ENCODE measurements at regions not wholly inside any gene's neighbourhood (a gene's known extent, or its start where the extent isn't known, plus 50 kb on each side); places are given as distances from the start of the nearest gene placed in this dataset.
"Not testable (repeated sequence)": the region's sequence is repeated elsewhere in the genome, so short reads cannot be mapped to it uniquely, and the experiment has no call there.

DNA sequence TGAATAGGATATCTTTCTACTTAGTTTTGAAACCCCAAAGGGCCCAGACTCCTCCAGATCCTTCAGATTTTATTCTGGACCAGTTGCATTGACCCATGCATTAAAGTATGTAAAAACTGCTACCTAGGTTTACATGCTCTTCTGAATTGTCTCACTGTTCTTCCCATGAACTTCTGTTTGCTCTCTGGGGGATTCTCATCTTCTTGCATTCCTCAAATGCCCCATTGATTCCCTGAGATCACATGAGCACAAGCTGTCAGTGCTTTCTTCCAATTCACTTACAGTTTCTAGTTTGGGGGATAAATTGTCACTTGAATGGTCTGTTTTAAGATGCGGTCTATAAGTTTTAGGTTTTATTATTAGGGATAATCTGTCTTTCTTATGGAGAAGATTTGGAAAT is 188.9 kb upstream of the KIF2B start:
- DNase-seq (ENCODE audit: low read depth in 2 of 2) = no peak

- DNase-seq (ENCODE audit: low read depth in 2 of 2) = no peak
These were observed 191.2 kb upstream of the KIF2B start for GRCh38 chr17:53631486-53631885.

GRCh38 chr17:53630638-53631037 is 192.1 kb upstream of the KIF2B start:
- DNase-seq (ENCODE audit: low read depth in 2 of 2) = no peak

GRCh38 chr17:53630115-53630514 is 192.6 kb upstream of the KIF2B start:
- DNase-seq (ENCODE audit: low read depth in 2 of 2) = no peak

- DNase-seq (ENCODE audit: low read depth in 2 of 2) = no peak
These were observed 193.5 kb upstream of the KIF2B start for GRCh38 chr17:53629188-53629587.

- no peak for DNase-seq (ENCODE audit: low read depth in 2 of 2)
These were observed 194.7 kb upstream of the KIF2B start for GRCh38 chr17:53628011-53628410.

DNA sequence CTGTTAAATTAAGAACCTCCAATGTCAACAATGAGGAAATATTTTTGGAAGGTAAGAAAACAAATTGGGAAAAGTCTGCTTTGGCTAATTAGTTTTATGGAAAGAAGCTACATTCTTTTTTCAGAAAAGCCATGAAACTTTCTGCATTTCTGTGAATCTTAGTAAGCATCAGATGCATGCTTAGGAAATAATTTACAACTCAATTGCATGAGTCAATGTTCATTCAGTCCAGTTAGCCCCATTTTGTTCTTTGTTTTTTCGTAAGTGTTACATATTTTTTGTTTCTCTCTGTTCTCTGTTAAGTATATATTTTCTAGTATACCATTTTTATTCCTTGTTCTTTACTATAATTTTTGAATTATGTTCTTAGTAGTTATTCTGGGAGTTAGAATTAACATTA is 195.2 kb upstream of the KIF2B start:
- DNase-seq (ENCODE audit: low read depth in 2 of 2) = no peak

DNA sequence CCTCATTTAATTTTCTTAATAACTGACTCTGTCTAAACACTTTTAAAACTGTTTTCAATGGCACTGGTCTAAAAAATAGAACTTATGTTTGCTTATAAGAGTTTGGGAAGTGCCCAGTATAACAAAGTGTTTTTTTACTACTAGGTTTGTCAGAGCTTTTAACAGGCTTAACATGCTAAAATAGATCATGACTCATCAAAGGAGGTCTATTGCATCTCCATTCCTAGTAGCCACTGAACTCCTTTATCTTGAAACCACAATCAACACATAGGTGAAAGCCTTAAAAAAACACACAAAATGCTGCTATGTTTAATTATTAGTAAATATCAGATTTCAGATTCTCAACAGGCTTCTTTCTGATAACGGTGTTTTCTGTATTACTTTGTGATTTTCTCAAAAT is 196.4 kb upstream of the KIF2B start:
- DNase-seq (ENCODE audit: low read depth in 2 of 2) = no peak

GRCh38 chr17:53619025-53619424 is 203.7 kb upstream of the KIF2B start:
- DNase-seq (ENCODE audit: low read depth in 2 of 2) = no peak

- DNase-seq (ENCODE audit: low read depth in 2 of 2) = not testable (repeated sequence)
These were observed 214.5 kb upstream of the KIF2B start for GRCh38 chr17:53608208-53608607.

DNA sequence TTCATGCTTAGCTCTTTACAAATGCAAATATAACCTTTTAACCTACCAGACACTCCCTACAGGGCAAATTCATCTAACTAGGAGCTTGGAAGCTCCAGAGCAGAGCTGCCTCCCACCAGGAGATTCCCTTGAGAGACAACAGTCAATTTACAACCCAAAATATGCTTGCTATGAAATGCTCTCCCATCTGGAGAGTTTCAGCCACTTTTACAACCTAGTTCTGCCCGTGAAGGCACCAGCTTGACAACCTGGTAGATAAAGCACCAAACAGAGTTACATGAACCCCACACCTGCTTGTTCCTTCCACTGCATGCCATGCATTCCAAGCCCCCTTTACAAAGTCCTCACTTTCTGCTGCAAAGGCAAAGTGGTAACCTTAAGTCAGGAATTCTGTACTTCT is 215.3 kb upstream of the KIF2B start:
- DNase-seq (ENCODE audit: low read depth in 2 of 2) = no peak

DNA sequence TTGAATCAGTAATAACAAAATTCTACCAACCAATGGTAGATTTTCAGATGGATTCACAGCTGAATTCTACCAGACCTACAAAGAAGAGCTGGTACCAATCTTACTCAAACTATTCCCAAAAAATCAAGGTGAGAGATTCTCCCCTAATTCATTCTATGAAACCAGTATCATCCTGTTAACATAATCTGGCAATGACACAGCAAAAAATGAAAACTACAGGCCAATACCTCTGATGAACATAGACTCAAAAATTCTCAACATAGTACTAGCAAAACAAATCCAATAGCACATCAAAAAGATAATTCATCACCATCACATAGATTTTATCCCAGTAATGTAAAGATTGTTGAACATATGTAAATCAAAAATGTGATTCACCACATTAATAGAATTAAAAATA is 234.4 kb upstream of the KIF2B start:
- DNase-seq (ENCODE audit: low read depth in 2 of 2) = no peak

DNA sequence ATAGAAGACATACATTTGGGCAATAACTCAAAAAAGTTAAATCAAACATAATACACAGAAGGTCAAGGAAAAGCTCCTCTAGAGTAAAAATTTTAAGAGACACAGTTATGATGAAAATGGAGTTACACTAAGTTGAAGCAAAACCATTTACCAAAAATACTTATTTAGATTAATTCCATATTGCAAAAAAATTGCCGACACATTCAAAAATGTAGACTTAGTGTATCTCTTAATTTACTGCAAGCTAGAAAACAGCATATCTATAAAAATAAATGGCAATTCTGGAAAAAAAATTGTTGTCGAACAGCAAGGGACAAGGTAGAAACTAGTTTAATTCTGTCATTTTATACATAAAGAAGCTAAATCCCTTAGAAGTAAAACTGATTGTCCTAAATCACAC is 248.7 kb upstream of the KIF2B start:
- no peak for DNase-seq (ENCODE audit: low read depth in 2 of 2)

DNA sequence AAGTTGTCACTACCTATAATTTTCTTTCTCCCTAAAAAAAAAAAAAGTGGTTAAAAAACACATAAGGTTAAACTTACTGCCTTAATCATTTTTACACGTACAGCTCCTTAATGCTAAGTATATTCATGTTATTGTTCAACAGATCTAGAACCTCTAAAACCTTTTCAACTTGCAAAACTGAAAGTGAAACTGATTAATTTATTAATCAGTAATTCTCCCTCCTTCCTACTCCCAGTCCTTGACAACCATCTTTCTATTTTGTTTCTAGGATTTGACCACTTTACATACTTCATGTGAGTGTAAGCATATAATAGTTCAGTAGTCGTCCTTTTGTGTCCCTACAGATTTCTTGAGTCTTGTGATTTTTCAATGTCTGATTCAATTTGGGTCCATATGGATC is 251.4 kb upstream of the KIF2B start:
- DNase-seq (ENCODE audit: low read depth in 2 of 2) = no peak

GRCh38 chr17:53570731-53571130 is 252.0 kb upstream of the KIF2B start:
- DNase-seq (ENCODE audit: low read depth in 2 of 2) = no peak

GRCh38 chr17:53560953-53561352 is 261.8 kb upstream of the KIF2B start:
- no peak for DNase-seq (ENCODE audit: low read depth in 2 of 2)

DNA sequence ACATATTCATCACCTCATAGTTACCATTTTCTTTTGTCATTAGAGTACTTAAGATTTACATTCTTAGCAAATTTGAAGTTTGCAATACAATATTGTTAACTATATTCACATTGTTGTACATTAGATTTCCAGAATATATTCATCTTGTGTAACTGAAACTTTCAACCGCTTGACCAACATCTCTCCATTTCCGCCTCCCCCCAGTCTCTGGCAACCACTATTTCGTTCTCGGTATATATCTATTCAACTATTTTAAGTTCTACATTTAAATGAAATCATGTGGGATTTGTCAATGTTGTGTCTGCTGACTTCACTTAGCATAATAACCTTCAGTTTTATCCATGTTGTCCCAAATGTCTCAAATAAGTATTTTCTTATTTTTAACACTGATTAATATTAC is 274.5 kb upstream of the KIF2B start:
- DNase-seq (ENCODE audit: low read depth in 2 of 2) = no peak

DNA sequence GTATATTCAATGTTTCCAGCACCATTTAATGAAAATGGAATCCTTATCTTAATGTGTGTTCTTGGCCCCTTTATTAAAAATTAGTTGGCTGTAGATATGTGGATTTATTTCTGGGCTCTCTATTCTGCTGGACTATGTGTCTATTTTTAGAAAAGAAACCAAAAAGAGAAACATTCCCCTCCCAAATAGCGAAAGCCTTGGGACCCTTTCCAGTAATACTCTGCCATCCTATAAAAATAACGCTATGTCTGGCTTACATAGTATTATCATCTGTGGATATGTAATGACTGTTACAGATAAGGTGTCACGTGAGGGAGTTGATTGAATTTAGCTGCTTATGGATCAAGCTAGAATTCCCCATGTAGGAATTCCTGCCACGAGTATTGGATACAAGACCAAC is 279.3 kb upstream of the KIF2B start:
- no peak for DNase-seq (ENCODE audit: low read depth in 2 of 2)

DNA sequence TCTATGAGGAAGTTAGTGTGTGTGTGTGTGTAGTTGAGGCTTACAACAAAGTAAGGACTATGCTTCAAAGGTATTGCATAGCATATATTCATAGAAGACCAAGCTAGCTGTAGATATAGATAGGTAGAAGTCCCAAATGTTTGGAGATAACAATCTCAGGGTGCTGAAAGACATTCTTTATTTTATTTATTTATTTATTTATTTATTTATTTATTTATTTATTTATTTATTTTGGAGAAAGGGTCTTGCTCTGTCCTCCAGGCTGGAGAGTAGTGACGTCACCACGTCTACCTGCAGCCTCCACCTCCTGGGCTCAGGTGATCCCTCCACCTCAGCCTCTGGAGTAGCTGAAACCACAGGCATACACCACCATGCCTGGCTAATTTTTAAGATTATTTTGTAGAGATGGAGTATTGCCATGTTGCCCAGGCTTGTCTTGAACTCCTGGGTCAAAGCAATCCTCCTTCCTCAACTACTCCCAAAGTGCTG is 284.6 kb upstream of the KIF2B start:
- no peak for DNase-seq (ENCODE audit: low read depth in 2 of 2)

DNA sequence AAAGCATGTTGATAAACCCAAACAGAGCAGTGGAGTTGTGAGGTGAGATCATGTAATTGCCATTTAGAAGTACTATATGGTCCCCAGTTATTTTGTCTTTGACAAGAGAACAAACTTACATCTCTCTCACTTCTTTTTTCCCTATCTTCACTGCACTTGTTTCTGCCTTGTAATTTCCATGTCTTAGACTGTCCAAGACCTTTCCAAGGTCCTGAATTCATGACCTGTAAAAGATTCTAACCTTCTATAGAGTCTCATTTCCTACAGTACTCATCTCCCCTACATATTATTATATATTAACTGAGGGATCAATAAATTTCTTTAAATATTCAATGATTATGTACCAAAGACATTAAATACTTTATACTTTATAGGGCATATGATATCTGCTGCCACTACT is 295.3 kb upstream of the KIF2B start:
- no peak for DNase-seq (ENCODE audit: low read depth in 2 of 2)

- no peak for DNase-seq (ENCODE audit: low read depth in 2 of 2)
These were observed 297.1 kb upstream of the KIF2B start for GRCh38 chr17:53525590-53525989.

- no peak for DNase-seq (ENCODE audit: low read depth in 2 of 2)
These were observed 306.1 kb upstream of the KIF2B start for GRCh38 chr17:53516636-53517035.

DNA sequence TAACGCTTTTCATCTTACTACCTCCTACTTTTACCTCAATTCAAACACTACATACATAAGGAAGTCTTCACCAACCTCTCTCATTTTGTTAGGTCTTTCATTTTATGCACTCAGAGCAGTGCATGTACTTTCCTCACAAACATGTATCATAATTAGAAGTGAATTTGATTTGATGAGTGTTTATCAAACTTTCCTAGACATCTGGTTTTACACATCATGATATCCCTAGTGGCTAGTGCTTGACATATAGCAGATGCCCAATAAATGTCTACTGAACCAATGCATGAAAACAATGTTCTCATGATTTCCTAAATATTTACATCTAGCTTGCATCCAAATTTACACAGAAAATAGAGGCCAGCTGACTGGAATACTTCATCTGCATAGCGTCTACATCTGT is 323.4 kb upstream of the KIF2B start:
- no peak for DNase-seq (ENCODE audit: low read depth in 2 of 2)

DNA sequence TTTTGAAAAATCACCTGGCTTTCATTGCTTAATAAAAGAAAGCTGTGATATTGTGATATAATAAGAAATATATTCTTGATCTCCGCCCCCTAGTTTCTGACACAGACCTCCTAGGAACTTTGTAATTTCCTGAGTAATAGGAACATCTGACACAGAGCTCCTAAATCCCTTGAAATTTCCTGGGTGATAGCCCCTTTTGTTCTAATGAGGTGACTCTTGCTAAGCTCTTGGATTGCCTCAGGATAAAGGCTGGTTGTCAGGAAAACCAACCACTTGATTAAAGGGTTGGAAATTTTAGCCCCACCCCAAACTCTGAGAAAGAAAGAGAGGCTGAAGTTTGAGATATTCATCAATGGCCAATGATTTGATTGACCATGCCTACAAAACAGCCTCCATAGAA is 326.4 kb upstream of the KIF2B start:
- no peak for DNase-seq (ENCODE audit: low read depth in 2 of 2)

- DNase-seq (ENCODE audit: low read depth in 2 of 2) = no peak
These were observed 330.2 kb upstream of the KIF2B start for GRCh38 chr17:53492532-53492931.
